ENCODE measurements at regions not wholly inside any gene's neighbourhood (a gene's known extent, or its start where the extent isn't known, plus 50 kb on each side); places are given as distances from the start of the nearest gene placed in this dataset.
"Not testable (repeated sequence)": the region's sequence is repeated elsewhere in the genome, so short reads cannot be mapped to it uniquely, and the experiment has no call there.

GRCh38 chr5:23755906-23756305 lies 248.5 kb downstream of the PRDM9 start:
- no peak for DNase-seq (ENCODE audit: extremely low read depth, low read depth)
- TF ChIP-seq, protein P1, sequence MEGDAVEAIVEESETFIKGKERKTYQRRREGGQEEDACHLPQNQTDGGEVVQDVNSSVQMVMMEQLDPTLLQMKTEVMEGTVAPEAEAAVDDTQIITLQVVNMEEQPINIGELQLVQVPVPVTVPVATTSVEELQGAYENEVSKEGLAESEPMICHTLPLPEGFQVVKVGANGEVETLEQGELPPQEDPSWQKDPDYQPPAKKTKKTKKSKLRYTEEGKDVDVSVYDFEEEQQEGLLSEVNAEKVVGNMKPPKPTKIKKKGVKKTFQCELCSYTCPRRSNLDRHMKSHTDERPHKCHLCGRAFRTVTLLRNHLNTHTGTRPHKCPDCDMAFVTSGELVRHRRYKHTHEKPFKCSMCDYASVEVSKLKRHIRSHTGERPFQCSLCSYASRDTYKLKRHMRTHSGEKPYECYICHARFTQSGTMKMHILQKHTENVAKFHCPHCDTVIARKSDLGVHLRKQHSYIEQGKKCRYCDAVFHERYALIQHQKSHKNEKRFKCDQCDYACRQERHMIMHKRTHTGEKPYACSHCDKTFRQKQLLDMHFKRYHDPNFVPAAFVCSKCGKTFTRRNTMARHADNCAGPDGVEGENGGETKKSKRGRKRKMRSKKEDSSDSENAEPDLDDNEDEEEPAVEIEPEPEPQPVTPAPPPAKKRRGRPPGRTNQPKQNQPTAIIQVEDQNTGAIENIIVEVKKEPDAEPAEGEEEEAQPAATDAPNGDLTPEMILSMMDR (IDR thresholded peaks at IDR 0.05; ENCODE audit: low read depth, low read length): no peak

DNA sequence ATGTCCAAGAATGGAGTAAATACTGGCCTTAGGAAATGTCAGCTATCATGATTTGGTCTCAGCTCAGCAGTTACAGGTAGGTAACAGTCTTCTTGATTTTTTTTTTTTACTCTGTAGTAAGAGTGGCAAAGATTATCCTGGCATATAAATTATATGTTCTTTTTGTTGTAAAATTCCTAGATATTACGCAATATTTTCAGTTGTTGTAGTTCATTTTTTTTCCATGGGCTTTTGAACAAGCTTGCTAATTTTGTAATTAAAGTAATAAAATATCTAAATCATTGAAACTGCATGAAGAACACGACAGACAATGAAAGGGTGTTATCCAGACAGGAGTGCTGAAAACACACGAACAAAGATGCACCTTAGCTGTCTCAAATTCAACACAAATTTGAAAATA lies 249.4 kb downstream of the PRDM9 start:
- no peak for DNase-seq (ENCODE audit: extremely low read depth, low read depth)
- TF ChIP-seq, protein P1 (IDR thresholded peaks at IDR 0.05; ENCODE audit: low read depth, low read length): no peak

DNA sequence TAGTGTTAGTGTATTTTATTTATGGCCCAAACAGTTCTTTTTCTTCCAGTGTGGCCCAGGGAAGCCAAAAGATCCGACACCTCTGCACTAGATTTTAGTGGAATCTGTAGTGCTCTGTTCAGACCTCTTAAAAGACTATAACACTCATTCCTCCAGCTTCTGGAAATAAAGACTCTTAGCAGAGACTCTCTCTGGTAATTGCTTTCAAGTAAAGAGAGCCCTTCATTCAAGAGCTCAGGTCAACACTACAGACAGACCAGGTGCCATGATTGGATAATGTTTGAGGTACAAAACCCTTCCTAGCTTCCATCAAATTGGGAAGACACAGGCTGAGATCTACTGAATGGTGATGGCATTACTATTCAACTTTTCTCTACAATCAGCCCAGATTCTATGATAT lies 255.8 kb downstream of the PRDM9 start:
- DNase-seq (ENCODE audit: extremely low read depth, low read depth): no peak
- TF ChIP-seq, protein P1 (IDR thresholded peaks at IDR 0.05; ENCODE audit: low read depth, low read length): no peak

GRCh38 chr5:23776684-23777083 lies 269.3 kb downstream of the PRDM9 start:
- TF ChIP-seq, protein P1 (IDR thresholded peaks at IDR 0.05; ENCODE audit: low read depth, low read length): no peak
- no peak for DNase-seq (ENCODE audit: extremely low read depth, low read depth)

DNA sequence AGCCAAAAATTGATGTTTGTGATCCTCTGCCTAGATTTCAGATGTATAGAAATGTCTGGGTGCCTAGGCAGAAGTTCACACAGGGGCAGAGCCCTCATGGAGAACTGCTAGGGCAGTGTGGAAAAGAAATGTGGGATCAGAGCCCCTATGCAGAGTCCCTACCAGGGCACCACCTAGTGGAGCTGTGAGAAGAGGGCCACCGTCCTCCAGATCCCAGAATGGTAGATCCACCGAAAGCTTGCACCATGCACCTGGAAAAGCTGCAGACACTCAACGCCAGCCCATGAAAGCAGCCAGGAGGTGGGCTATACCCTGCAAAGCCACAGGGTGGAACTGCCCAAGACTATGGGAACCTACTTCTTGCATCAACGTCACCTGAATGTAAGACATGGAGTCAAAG lies 292.9 kb downstream of the PRDM9 start:
- DNase-seq (ENCODE audit: extremely low read depth, low read depth): not testable (repeated sequence)

DNA sequence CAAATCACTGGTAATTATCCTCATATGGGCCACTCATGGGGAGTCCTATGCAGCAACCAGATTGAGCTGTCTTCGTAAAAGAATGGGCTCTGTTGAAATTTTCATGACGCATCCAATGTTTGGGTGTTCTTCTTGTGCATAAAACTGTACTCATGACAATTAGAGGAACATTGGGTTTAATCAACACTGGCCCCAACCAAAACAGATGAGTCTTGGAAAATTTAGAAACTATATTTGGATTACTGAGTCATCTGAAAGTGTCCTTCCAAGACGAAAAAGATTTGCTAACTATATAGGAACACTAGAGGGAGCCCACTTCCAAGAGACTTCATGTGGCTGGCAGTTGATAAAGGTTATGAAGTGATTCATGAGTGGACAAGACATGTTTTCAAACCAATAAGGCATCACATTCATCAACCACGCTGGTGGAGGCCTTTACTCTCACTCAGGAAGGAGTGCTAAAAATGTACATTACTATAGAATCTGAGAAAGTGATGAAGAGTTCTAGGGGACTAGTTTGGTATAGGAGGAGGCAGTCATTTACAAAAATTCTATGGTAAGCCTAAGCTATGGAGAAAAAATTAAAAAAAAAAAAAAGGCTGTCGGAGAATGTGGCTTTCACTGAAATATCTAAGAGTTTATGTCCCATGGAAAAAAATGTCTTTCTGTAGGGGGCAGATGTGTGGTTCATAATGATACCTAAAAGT lies 313.5 kb downstream of the PRDM9 start:
- no peak for DNase-seq (ENCODE audit: extremely low read depth, low read depth)
- TF ChIP-seq, protein P1 (IDR thresholded peaks at IDR 0.05; ENCODE audit: low read depth, low read length): no peak; the same call in 1 of the 2 replicates

- DNase-seq (ENCODE audit: extremely low read depth, low read depth): no peak
These were observed 316.1 kb downstream of the PRDM9 start for GRCh38 chr5:23823521-23823920.

More at GRCh38 chr5:23823521-23823920, 316.1 kb downstream of the PRDM9 start:
- TF ChIP-seq, protein P1 (IDR thresholded peaks at IDR 0.05; ENCODE audit: low read depth, low read length): no peak

Measured in AG09319 (cell line).